ENCODE measurements at regions not wholly inside any gene's neighbourhood (a gene's known extent, or its start where the extent isn't known, plus 50 kb on each side); places are given as distances from the start of the nearest gene placed in this dataset.

GRCh38 chr1:147389532-147390184 lies 147.2 kb downstream of the CHD1L start:
- TF ChIP-seq CTCF (IDR thresholded peaks at IDR 0.05) (peak; percentile 94), ZFX (IDR thresholded peaks at IDR 0.05; ENCODE audit: borderline replicate concordance) (no peak)
